ENCODE measurements at regions not wholly inside any gene's neighbourhood (a gene's known extent, or its start where the extent isn't known, plus 50 kb on each side); places are given as distances from the start of the nearest gene placed in this dataset.
"Not testable (repeated sequence)": the region's sequence is repeated elsewhere in the genome, so short reads cannot be mapped to it uniquely, and the experiment has no call there.

DNA sequence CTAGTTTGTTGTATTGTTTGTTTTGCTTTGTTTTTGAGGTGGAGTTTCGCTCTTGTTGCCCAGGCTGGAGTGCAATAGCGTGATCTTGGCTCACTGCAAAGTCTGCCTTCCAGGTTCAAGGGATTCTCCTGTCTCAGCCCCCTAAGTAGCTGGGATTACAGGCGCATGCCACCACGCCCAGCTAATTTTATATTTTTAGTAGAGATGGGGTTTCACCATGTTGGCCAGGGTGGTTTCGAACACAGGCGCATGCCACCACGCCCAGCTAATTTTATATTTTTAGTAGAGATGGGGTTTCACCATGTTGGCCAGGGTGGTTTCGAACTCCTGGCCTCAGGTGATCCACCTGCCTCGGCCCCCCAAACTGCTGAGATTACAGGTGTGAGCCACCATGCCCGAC is 85.4 kb upstream of the SGK1 start:
- TF ChIP-seq, protein P1, sequence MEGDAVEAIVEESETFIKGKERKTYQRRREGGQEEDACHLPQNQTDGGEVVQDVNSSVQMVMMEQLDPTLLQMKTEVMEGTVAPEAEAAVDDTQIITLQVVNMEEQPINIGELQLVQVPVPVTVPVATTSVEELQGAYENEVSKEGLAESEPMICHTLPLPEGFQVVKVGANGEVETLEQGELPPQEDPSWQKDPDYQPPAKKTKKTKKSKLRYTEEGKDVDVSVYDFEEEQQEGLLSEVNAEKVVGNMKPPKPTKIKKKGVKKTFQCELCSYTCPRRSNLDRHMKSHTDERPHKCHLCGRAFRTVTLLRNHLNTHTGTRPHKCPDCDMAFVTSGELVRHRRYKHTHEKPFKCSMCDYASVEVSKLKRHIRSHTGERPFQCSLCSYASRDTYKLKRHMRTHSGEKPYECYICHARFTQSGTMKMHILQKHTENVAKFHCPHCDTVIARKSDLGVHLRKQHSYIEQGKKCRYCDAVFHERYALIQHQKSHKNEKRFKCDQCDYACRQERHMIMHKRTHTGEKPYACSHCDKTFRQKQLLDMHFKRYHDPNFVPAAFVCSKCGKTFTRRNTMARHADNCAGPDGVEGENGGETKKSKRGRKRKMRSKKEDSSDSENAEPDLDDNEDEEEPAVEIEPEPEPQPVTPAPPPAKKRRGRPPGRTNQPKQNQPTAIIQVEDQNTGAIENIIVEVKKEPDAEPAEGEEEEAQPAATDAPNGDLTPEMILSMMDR (IDR thresholded peaks at IDR 0.05) = not testable (repeated sequence)
- TF ChIP-seq POLR2A (IDR thresholded peaks at IDR 0.05) = not testable (repeated sequence)

Data from right lobe of liver (tissue), 4 donors.